ENCODE measurements at regions not wholly inside any gene's neighbourhood (a gene's known extent, or its start where the extent isn't known, plus 50 kb on each side); places are given as distances from the start of the nearest gene placed in this dataset.

GRCh38 chr9:12993466-12993865, 218.6 kb downstream of the LURAP1L start:
- no peak overlapping the region for H3K4me3 ChIP-seq (ENCODE audit: low read depth, low read length)
- no peak for TF ChIP-seq CTCF (IDR thresholded peaks at IDR 0.05; ENCODE audit: low read depth, low read length)

GRCh38 chr9:12997009-12997408, 222.2 kb downstream of the LURAP1L start:
- no peak overlapping the region for H3K4me3 ChIP-seq (ENCODE audit: low read depth, low read length)
- no peak for TF ChIP-seq CTCF (IDR thresholded peaks at IDR 0.05; ENCODE audit: low read depth, low read length)

- H3K4me3 ChIP-seq (ENCODE audit: low read depth, low read length), result no peak overlapping the region
- no peak for TF ChIP-seq CTCF (IDR thresholded peaks at IDR 0.05; ENCODE audit: low read depth, low read length)
Observed at GRCh38 chr9:13001989-13002580, 227.3 kb downstream of the LURAP1L start.

- TF ChIP-seq CTCF (IDR thresholded peaks at IDR 0.05; ENCODE audit: low read depth, low read length), result no peak
- no peak overlapping the region for H3K4me3 ChIP-seq (ENCODE audit: low read depth, low read length)
Observed at GRCh38 chr9:13002740-13003139, 227.9 kb downstream of the LURAP1L start.

- TF ChIP-seq CTCF (IDR thresholded peaks at IDR 0.05; ENCODE audit: low read depth, low read length), result no peak
- no peak overlapping the region for H3K4me3 ChIP-seq (ENCODE audit: low read depth, low read length)
Observed at GRCh38 chr9:13009871-13010270, 235.1 kb downstream of the LURAP1L start.

GRCh38 chr9:13013991-13014883, 239.4 kb downstream of the LURAP1L start:
- no peak for TF ChIP-seq CTCF (IDR thresholded peaks at IDR 0.05; ENCODE audit: low read depth, low read length)
- H3K4me3 ChIP-seq (ENCODE audit: low read depth, low read length), result no peak overlapping the region

- no peak for TF ChIP-seq CTCF (IDR thresholded peaks at IDR 0.05; ENCODE audit: low read depth, low read length)
- H3K4me3 ChIP-seq (ENCODE audit: low read depth, low read length), result no peak overlapping the region
Observed at GRCh38 chr9:13017260-13017659, 242.4 kb downstream of the LURAP1L start.
